ENCODE measurements at regions not wholly inside any gene's neighbourhood (a gene's known extent, or its start where the extent isn't known, plus 50 kb on each side); places are given as distances from the start of the nearest gene placed in this dataset.

DNA sequence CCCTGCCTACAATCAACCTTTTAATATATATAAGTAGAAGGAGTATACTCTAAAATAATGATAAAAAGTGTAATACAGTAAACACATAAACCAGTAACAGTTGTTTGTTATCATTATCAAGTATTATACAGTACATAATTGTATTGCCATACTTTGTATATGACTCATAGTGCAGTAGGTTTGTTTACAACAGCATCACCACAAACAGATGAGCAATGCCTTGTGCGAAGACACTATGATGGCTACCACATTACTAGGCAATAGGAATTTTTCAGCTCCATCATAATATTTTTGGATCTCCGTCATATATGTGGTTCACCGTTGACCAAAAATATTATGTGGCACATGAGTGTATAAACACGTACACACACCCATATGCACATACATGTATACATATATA is 69.7 kb upstream of the APC start:
- no peak for DNase-seq

GRCh38 chr5:112668911-112669310 is 68.8 kb upstream of the APC start:
- DNase-seq: no peak

DNA sequence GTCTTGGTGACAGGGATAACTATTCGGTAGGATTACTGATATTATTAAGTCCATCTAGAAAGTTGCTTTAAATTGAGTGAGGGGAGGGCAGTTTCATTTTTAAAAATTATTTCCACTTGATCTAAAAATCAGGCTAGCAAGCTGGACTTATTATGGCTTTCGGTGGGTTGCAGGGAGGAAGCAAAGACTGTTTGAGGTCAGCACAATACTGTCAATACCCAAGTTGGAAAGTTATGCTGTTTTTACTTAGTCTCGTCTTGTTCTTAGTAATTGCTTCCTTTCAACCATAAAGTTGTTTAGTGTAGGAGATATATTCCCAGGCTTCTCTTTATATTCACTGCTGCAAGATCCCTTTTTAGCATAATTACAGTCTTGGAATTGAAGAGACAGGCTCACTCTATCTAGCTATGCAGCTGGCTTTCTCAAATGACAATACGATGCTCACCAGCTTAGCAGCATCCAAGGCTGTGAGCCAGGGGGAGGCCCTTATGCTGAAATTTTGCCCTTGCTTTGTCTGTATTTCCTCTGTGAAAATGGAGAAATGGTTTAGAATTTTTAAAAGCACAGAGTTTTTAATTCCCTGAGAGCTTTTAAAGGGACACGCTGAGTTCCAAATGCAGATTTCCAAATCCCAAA is 68.2 kb upstream of the APC start:
- no peak for DNase-seq

GRCh38 chr5:112671687-112672086 is 66.0 kb upstream of the APC start:
- DNase-seq: no peak

- no peak for DNase-seq
Observed at GRCh38 chr5:112681481-112681908, 56.2 kb upstream of the APC start.

DNA sequence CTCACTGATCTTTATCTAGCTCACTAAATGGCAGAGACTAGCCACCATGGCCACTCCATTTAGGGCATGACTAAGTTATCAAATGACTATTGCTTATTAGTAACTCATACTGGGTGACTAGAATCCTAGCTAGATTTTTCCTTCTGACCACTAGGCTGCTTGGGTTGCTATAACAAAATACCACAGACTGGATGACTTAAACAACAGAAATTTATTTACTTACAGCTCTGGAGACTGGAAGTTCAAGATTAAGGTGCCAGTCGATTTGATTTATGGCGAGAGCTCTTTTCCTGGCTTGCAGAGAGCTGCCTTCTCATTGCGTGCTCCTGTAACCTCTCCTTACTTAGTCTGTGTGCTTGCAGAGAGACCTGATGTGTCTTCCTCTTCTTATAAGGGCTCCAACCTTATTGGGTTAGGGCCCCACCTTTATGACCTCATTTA is 55.0 kb upstream of the APC start:
- DNase-seq: no peak

GRCh38 chr5:112684121-112684520 is 53.6 kb upstream of the APC start:
- no peak for DNase-seq

DNA sequence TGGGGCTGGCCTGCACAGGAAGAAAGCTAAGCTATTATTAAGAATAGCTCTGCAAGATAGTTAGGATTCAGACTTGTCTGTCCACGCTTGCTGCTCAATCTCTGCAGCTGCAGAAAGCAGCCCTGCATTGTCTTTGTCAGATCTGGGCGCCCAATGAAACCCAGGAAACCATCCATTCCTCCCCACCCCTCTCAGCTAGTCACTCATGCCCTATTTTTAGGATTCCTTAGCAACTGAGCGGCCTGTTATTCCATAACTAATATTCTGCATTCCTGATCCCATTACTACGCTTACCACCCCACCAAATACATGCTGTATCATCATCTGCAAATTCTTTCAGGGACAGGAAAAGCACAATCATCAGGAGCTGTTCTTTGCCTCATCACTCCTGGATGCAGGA is 52.9 kb upstream of the APC start:
- DNase-seq: no peak

- DNase-seq: no peak
Observed at GRCh38 chr5:112685386-112685785, 52.3 kb upstream of the APC start.

DNA sequence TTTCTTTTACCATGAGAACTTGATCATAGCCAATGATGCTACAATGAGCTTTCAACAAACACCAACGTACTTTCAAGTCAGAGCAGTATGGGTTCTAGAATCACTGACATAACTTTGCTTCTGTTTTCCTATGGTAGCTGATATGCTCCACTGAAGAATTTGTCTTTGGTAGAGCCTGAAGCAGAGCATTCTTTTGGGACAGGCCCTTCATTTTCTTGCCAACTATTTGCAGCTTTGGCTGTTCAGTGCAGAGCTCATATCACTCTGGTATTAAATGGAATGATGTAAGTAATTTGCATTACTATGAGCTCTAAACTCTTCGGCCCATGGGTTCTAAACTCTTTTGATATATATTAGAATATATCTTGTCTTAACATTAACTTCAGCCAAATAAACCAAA is 51.8 kb upstream of the APC start:
- DNase-seq: no peak

DNA sequence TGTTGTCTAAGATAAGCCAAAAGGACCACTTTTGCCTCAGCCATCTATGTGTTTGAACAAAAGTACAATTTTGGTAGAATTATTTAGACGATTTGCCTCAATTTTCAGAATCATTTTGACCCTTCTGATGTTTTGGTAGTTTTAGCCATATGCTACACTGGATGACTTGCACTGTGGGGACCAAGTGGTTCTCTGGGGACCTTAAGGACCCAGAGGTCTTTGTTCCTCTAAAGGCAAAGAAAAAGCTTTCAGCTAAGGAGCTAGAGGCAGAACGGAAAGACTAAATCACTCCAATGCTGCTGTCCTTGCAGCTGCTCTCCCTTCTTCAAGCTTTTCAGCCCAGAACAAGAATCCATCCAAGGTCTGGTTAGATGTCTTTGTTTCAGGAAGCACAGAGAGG is 51.0 kb upstream of the APC start:
- DNase-seq: no peak

DNA sequence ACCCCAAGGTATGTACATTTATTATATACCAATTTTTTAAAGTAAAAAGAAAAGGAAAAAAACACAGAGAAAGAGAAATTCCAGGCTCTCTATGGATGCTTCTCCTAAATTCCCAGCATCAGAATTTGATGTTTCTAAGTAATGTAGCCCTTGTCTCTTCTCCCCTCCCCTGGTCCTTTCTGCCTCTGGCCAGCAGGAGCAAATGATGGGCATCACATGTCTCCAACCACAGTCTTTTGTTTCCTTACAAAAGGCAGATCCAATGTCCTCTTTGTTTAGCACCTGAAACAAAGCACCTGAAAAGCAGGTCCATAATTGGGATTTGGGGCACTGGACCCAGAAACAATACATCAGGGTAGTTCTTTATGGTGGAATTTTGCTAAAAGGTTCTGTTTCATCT is 50.4 kb upstream of the APC start:
- no peak for DNase-seq
